Right lung (tissue), 2 donors: ENCODE measurements at regions not wholly inside any gene's neighbourhood (a gene's known extent, or its start where the extent isn't known, plus 50 kb on each side); places are given as distances from the start of the nearest gene placed in this dataset.
A peak's percentile ranks its signal among the peaks of the same experiment; 100 is the strongest.
"Not testable (repeated sequence)": the region's sequence is repeated elsewhere in the genome, so short reads cannot be mapped to it uniquely, and the experiment has no call there.

ENCODE experiments used
- DNase-seq, 2 donors: peaks; one replicate each; pipeline ENCODE4 v3.0.0-alpha.2; 2013

DNA sequence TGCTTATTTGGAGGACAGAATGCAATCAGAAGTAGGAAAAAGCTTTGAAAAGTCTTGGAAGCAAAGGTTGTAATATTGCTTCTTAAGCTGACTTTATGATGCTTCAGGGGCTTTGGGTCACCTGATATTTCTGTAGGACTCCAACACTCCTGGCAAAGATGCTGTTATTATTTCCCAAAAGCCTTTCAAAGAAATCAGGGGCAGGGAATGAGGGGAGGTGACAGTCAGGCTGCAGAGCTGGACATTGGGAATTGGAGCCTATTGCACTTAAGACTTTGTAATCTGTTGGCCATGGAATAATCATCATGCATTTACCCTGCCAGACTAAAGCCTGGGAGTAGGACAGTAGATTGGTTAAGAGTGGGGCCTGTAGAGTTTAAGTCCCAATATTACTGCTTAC, 168.3 kb upstream of the IL12B start:
- DNase-seq, result no peak

DNA sequence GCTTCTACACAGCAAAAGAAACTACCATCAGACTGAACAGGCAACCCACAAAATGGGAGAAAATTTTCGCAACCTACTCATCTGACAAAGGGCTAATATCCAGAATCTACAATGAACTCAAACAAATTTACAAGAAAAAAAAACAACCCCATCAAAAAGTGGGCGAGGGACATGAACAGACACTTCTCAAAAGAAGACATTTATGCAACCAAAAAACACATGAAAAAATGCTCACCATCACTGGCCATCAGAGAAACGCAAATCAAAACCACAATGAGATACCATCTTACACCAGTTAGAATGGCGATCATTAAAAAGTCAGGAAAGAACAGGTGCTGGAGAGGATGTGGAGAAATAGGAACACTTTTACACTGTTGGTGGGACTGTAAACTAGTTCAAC, 171.8 kb upstream of the IL12B start:
- DNase-seq, result not testable (repeated sequence)

DNA sequence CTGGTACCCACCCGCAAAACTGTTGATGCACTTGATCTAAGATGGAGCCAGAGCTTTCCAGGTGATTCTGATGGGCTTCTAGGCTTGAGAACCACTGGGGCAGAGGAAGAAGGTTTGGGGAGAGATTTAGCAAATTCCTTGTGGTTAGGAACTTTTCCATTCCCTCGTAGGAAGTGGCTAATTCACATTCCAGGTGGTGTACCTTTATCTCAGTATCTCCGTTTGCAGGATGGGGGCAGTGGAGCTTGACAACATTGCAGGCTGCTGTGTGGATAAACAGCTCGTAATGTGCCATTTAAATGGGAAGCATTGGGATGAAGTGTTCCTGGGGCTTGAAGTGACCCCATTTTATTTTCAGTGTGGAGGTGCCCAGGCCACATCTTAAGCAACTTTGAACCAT, 172.9 kb upstream of the IL12B start:
- no peak for DNase-seq

DNA sequence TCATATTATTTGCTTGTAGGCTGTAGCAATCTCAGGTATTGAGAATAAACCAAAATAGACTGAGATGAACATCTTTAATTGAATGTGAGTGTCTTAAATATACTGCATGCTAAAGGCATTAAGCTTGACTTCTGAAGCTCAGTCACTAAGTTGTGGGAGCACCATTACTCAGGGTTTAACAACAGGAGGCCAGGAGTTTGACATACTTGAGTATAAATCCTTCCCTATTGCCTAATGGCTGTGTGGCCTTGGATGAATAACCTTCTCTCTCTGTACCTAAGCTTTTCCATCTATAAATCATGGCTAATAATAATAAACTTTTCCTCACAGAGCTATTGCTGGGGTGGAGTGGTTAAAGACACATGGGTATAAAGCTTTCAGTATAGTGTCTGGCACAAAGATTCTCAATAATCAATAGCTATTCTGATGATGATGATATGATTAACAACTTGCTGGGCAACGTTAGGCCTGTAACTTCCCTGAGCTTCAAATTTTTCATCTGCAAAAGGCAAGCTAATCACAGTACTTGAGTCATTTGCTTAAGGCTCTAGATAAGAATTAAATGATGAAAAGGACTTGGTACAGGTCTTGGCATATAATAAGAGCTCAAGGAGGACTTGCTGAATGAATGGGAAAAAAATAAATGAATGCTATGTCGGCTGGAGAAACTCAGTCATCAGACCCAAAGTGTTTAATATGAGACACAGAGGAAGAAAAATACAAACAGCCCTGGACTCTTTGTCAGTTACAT, 174.0 kb upstream of the IL12B start:
- no peak for DNase-seq

DNA sequence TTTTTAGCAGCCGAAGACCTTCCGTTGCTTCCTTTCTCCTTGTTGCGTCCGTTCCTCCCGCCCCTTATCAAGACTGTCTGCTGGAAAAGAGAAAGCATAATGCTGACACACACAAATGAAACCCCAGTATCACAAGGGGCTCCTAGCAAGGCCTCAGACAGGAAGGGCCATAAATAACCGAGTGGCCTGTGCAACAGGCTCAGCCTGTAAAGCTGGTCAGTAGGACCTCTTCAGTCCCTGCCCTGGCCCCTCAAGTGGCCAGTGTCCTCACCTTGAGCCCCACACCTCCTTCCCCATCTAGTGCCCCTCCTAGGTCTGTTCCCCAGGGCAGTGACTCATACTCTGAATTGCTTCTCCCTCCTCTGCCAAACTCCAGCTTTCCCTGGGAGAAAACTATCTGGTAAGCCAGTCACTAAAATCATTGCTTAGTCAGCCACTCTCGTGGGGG, 174.6 kb upstream of the IL12B start:
- DNase-seq, result peak; percentile 63 to 69

DNA sequence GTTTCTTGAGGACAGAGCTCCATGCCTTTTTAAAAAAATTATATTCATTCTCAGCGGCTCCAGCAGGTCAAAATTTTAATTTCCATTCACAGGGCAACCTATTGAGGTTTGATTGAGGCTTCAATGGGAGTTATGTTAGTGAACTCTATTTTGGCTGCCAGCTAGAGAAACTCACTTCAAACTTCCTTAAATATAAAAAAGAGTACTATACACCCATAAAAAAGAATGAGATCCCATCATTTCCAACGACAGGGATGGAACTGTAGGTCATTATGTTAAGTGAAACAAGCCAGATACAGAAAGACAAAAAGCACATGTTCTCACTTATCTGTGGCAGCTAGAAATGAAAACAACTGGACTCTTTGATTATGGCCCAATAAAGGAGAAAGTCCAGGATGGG, 176.8 kb upstream of the IL12B start:
- no peak for DNase-seq

DNA sequence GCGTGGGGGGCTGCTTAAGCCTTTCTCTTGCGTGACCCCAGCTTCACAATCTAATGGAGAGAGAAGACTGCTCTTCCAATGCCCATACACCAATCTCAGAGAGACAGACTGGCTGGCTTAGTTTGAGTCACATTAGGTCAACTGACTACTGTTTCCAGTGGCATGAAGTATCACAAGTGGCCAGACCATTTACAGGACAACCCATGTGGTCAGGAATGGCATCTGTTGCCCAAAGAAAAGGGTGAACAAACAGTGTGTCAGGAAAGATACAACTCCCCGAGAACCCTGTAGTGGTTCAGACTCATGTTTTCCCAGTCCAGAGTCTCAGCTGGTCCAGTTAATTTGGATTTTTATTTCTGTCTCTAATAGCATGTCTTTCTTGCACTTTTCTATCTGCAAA, 177.4 kb upstream of the IL12B start:
- DNase-seq, result no peak

DNA sequence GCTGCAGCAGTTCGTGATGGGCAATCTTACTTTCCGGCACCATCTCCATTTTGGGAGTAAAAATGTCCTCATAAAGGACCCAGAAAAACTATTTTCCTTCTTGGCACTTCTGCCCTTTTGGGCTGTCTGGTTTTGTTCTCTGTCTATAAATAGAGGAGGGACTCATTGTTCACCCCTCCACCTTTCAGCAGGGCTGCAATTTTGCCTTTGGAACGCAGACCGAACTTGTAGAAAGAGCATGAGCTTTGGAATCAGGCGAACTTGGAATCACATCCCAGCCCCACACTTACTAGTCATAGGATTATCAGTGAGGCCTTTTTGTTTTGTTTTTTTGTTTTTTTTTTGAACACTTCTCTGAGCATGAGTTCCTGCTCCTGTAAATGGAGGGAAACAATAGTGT, 178.1 kb upstream of the IL12B start:
- no peak for DNase-seq

DNA sequence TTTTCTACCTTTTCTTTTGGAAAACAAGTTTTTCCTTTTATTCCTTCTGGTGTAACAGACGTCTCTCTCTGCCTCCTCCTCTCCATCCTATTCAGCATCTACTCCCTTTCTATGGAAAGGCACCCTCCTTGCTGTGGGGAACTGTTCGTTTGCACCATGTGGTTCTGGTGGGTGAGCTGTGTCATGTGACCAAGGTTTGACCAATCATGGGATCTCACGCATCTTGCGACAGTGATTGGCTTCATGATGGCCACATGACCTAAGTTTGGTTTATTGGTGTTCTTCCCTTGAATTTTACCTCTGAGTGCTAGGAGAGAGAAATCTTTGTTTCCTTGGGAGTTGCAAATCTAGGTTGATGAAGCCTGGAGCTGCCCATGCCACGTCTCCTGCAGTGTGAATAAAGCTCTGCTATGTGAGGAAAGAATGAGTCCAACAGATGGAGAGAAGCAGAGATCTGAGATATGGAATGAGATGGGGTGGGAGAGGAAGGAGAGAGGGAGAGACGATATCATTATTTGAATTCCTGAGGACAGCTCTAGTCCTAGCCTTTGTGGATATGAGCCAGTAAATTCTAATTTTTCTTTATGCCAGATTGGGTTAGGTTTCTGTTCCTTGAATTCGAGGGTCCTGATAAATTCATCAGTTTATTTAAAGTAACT, 178.8 kb upstream of the IL12B start:
- no peak for DNase-seq

DNA sequence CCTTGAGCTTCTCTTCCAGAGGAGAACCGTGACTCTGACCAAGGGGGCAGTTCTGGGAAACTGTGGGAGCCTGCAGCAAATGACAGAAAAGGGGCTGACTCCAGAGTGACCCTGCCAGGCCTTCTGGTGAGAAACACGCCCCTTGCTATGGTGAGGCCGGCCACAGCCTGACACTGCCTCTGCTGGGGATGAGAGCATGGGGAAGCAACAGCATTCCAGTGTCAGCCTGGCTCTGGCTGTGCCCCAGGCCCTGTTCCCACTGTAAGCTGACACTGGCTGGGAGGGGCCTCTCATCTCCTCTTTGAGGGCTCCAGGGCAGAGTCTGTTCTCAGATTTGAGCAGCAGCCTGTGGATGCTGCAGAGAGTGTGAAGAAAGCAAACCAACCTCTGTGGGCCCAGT, 180.0 kb upstream of the IL12B start:
- DNase-seq, result peak; percentile 68 to 72

DNA sequence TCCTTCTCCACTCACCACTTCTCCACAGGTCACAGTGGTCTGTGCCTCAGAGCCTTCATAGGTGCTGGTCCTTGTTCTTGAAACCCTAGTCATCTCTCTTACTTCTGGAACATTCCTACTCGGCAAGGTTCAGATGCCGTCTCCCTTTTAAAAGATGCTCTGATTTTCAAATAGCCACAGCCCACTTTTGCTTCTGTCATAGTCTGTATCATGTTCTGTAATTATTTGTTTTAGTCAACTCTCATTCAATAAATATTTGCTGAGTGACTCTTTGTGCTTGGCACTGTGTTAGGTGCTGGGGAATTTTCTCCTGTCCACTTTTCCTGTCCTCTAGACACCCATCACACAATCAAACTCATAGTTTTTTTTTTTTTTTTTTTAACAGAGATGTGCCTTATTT, 181.3 kb upstream of the IL12B start:
- DNase-seq, result no peak

DNA sequence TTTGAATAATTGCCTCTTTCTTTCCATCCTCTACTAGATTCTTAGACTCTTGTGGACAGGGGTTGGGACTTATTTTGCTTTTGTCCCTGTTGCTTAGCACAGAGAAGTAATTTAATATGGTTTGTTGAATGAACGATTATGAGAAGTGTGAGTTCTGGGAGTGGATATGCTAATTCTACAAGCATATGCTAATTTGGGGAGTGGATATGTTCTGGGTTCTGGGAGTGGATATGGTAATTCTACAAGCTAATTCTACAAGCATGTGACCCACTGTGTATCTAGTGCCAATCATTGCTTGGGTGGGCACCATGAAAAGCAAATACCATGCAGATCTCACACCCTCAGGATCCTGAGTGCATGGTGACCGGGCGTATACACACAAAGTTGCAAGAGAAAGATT, 181.8 kb upstream of the IL12B start:
- no peak for DNase-seq

DNA sequence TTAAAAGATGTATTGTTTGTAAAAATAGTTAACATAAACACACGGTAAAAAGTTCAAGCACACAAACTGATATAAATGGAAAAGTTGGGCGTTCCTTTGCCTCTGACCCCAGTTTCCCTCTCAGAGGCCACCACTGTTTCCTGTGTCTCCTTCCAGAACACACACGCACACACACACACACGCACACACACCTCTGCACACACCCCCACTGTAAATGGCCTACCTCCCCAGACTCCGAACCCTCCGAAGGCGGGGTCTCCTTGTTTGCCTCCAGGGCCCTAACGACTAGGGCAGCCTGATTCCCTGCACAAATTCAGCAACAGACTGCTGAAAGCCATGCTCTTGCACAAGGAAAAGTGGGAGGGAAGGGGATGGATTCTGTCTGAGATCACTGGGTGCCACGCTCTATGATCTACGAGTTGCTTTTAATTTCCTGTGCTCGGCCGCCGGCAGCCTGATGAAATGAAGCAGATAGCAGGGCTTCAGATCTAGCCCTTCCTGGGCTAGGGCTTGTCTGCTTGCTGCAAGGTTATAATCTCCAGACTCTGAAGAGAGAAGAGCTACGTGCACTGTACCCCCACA, 184.0 kb upstream of the IL12B start:
- DNase-seq, result peak in 1 of 2 donors; percentile 23

DNA sequence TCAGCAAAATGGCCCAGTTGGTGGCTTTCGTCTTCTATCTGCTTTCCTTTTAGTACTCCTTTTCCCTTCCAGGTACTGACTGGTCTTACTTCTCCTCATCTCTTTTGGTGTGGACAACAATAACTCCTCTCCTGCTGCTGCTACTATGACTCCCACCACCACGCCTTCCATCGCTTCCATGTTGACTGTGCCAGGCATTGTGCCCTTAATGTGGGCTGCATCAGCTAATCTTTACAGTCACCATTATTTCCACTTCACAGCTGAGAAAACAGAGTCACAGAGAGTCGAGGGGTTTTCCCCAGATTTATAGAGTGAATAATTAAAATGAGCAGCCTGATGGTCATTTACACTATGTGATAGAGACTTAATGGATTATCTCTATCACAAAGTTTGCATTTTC, 184.9 kb upstream of the IL12B start:
- no peak for DNase-seq

DNA sequence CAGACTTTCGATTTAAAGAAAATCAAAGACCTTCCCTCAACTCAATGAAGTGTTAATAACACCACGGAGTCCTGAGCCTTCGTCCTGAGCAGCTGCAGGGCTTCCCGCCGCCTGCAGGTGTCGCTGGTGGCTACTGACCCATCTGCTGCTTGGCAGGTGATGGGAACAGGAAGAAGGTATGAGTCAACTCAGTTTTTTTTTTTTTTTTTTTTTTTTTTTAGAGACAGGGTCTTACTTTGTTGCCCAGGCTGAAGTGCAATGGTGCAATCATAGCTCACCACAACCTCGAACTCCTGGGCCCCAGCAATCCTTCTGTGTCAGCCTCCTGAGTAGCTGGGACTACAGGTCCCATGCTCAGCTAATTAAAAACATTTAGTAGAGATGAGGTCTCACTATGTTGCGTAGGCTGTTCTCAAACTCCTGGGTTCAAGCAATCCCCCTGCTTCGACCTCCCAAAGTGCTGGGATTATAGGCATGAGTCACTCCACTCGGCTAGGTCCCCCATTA, 185.7 kb upstream of the IL12B start:
- no peak for DNase-seq

DNA sequence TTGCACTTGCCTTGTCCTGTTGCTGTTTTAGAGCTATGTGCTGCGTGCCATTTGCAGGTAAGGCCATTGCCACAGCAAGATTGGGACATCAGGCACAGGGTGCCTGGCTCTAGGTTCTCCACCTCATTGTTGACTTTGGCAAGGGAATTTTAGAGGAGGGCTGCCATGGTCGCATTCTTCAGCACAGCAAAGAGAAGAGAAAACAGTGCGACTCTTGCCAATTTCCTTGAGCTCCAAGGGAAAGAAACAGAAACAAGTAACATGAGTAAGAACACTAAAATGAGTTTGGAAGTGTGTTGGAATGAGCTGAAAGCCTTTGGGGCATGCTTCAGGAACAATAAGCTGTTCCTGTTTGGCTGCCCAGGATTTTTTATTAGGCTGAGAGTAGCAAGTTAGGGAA, 188.1 kb upstream of the IL12B start:
- no peak for DNase-seq

DNA sequence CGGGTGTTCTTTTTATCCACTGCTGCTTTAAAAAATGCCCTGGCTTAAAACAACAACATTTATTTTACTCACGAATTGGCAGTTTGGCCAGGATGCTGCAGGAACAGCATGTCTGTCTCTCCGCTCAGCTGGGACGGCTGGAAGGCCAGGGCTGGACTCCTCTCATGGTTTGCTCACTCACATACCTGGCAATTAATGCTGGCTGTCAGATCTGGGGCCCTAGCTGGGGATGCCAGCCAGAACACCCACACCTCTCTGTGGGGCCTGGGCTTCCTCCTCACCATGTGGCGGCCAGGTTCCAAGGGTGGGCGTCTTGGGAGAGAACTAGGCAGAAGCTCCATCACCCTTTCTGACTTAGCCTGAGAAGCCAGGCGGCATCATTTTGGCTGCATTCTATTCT, 189.1 kb upstream of the IL12B start:
- no peak for DNase-seq

DNA sequence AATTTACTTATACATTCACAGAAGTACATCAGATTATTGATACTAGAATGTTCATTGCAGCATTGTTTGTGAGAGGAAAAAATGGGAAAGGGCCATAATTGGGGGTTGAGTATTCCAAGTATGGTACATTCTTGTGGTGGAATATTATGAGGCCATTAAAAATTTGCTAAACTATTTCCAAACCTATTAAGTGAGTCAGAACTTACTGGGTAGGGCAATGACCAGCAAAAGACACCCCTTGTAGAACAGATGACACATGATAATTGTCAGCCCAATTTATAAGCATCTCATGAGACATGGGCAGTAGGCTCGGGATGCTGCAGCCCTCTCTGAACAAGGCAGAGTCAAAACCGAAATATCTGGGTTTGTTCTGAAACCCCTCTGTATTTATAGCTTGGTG, 192.6 kb upstream of the IL12B start:
- no peak for DNase-seq

DNA sequence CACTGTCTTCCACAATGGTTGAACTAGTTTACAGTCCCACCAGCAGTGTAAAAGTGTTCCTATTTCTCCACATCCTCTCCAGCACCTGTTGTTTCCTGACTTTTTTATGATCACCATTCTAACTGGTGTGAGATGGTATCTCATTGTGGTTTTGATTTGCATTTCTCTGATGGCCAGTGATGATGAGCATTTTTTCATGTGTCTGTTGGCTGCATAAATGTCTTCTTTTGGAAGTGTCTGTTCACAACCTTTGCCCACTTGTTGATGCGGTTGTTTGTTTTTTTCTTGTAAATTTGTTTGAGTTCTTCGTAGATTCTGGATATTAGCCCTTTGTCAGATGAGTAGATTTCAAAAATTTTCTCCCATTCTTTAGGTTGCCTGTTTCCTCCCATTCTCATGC, 194.0 kb upstream of the IL12B start:
- not testable (repeated sequence) for DNase-seq

DNA sequence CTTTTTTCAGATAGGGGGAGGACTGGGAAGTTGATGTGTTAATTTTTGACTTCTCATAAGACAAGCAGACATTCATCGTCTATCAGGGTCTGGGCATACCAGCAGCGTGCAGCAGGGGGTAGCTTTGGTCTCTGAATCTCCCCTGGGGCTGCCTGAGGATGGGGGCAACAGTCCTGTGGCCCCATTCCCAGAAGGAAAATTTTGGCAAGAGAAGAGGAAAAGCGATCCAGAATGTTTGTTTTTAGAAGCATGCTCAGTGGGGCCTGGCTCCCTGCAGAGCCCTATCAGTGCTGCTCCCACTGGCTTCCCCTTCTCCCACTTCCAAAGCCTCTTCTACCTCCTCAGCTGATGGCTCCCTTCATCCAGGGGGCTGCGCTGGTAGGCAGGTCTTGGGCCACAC, 194.8 kb upstream of the IL12B start:
- DNase-seq, result peak in 1 of 2 donors; percentile 37

DNA sequence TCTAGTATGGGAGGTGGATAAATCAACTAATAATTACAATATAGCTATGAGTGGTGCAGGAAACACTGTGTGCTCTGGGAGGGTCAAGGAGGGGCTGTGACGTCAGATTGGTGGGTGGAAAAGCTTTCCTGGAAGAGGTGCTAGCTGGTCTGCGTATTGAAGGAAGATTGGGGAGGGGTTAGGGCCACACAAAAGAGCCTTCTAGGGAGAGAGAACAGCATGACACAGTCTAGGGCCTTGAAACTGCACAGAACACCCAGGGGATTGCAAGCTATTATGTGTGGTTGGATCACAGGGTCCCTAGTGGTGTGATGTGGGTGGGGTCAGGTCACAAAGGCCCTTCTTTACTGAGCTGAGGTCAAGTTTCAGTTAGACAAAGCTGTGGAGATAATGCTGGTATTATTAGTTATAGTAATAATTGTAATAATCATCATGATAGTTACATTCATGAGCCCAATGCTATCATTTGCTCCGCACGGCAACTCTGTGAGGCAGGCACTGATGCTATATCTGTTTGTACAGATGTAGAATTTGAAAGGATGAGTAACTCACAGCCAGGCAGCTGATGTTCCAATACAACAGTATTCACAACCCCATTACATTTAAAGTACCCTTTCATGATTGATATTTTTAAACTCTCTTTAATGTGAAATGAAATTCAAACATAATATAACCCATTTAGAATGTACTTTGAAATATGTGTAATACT, 197.4 kb upstream of the IL12B start:
- no peak for DNase-seq

DNA sequence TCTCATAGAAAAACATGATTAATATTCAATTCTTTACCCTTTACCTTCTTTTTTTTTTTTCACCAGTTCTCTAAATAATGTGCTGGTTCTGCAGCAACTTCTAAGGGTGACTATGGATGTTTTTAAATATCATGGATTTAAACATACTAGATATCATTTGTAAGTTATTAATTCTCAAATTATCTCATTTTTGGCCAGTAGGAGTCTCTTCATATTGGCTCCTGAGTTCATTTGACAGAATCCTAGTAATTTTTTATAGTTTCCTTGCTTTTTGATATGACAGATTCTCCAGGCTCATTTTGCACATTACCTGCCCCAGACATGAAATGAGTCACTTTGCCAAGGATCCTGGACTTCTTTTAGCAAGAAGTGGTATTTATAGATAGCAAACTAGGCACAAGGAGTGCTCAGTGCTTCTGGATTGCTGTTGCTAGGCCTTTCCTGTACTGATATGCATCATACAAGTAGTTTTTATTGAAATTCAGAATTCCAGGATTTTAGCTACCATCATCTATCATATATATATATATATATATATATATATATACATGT, 201.3 kb upstream of the IL12B start:
- no peak for DNase-seq
